Neutrophil (primary cell): ENCODE measurements at regions not wholly inside any gene's neighbourhood (a gene's known extent, or its start where the extent isn't known, plus 50 kb on each side); places are given as distances from the start of the nearest gene placed in this dataset.

Experiments used
- H3K27ac ChIP-seq: fragments of 200-600 bp; sonication (generic); 2 replicates; pipeline ENCODE4 v1.5.1; 2016; ENCODE audit warnings: mild to moderate bottlenecking, moderate library complexity
- H3K27me3 ChIP-seq: fragments of 200-600 bp; sonication (generic); 2 replicates; pipeline ENCODE4 v1.6.0; 2016; ENCODE audit warnings: mild to moderate bottlenecking
- H3K36me3 ChIP-seq: fragments of 200-600 bp; sonication (generic); 2 replicates; pipeline ENCODE4 v1.5.1; 2017
- H3K4me1 ChIP-seq, 2 experiments: fragments of 200-600 bp in 1 of 2; sonication (generic) in 1 of 2; 1 replicate in 1 of 2; 2 replicates in 1 of 2; pipeline versions ENCODE4 v1.5.1 to v1.6.1; 2013 to 2016; ENCODE audit warnings: low read depth in 1 of 2, low read length in 1 of 2, mild to moderate bottlenecking in 1 of 2, moderate library complexity in 1 of 2; ENCODE audit not compliant: control insufficient read depth in 1 of 2, insufficient read depth in 1 of 2
- H3K4me3 ChIP-seq, 2 experiments: fragments of 200-600 bp in 1 of 2; sonication (generic) in 1 of 2; 1 replicate in 1 of 2; 2 replicates in 1 of 2; pipeline ENCODE4 v1.5.1; 2013 to 2016; ENCODE audit warnings: low read depth in 1 of 2, low read length in 1 of 2, mild to moderate bottlenecking in 1 of 2, moderate library complexity in 1 of 2
- H3K9me3 ChIP-seq: fragments of 200-600 bp; sonication (generic); 2 replicates; pipeline ENCODE4 v1.5.1; 2016
- CTCF ChIP-seq: fragments of 200-600 bp; sonication (generic); IDR thresholded peaks from 2 replicates; pipeline ENCODE4 v1.5.1; 2016; ENCODE audit warnings: antibody characterized with exemption

GRCh38 chr4:82071951-82072350 lies 301.8 kb downstream of the HNRNPD start:
- no peaks in the 10 kb centered on the region for H3K4me1 ChIP-seq
- H3K36me3 ChIP-seq = no peaks in the 10 kb centered on the region
- H3K27me3 ChIP-seq = peaks cover 14% of the 10 kb centered on the region
- no peak for TF ChIP-seq CTCF
- H3K27ac ChIP-seq = no peak overlapping the region
- no peaks in the 10 kb centered on the region for H3K9me3 ChIP-seq
- H3K4me3 ChIP-seq = no peak overlapping the region

- H3K27ac ChIP-seq = no peak overlapping the region
- no peaks in the 10 kb centered on the region for H3K36me3 ChIP-seq
- no peaks in the 10 kb centered on the region for H3K9me3 ChIP-seq
- peaks cover 12% of the 10 kb centered on the region for H3K27me3 ChIP-seq
- no peak overlapping the region for H3K4me3 ChIP-seq
- no peaks in the 10 kb centered on the region for H3K4me1 ChIP-seq
- no peak for TF ChIP-seq CTCF
Measured at GRCh38 chr4:82069883-82070638, 303.7 kb downstream of the HNRNPD start.

GRCh38 chr4:82063017-82063416 lies 310.8 kb downstream of the HNRNPD start:
- H3K27me3 ChIP-seq = no peaks in the 10 kb centered on the region
- H3K27ac ChIP-seq = no peak overlapping the region
- no peaks in the 10 kb centered on the region for H3K36me3 ChIP-seq
- H3K4me1 ChIP-seq = no peaks in the 10 kb centered on the region
- no peak for TF ChIP-seq CTCF
- no peak overlapping the region for H3K4me3 ChIP-seq
- H3K9me3 ChIP-seq = no peaks in the 10 kb centered on the region

- no peak overlapping the region for H3K27ac ChIP-seq
- no peak overlapping the region for H3K4me3 ChIP-seq
- no peaks in the 10 kb centered on the region for H3K36me3 ChIP-seq
- H3K4me1 ChIP-seq = no peaks in the 10 kb centered on the region
- H3K27me3 ChIP-seq = no peaks in the 10 kb centered on the region
- no peak for TF ChIP-seq CTCF
- H3K9me3 ChIP-seq = no peaks in the 10 kb centered on the region
Measured at GRCh38 chr4:82057990-82058544, 315.7 kb downstream of the HNRNPD start.

- H3K27ac ChIP-seq = no peak overlapping the region
- peaks cover 15% of the 10 kb centered on the region for H3K27me3 ChIP-seq
- H3K9me3 ChIP-seq = no peaks in the 10 kb centered on the region
- TF ChIP-seq CTCF = no peak
- no peaks in the 10 kb centered on the region for H3K36me3 ChIP-seq
- no peak overlapping the region for H3K4me3 ChIP-seq
- no peaks in the 10 kb centered on the region for H3K4me1 ChIP-seq
Measured at GRCh38 chr4:82055156-82055555, 318.6 kb downstream of the HNRNPD start.
